Activated CD4-positive, alpha-beta T cell treated with anti-CD3 and anti-CD28 coated beads for 4 hours (primary cell): ENCODE measurements at regions not wholly inside any gene's neighbourhood (a gene's known extent, or its start where the extent isn't known, plus 50 kb on each side); places are given as distances from the start of the nearest gene placed in this dataset.

ENCODE experiments used
- DNase-seq, 2 donors: peaks; one replicate each; pipeline ENCODE4 v3.0.0-alpha.2; 2020

- DNase-seq = no peak
These were observed 292.5 kb downstream of the SLITRK1 start for GRCh38 chr13:83589814-83590213.

- DNase-seq = no peak
These were observed 305.1 kb downstream of the SLITRK1 start for GRCh38 chr13:83577183-83577582.

DNA sequence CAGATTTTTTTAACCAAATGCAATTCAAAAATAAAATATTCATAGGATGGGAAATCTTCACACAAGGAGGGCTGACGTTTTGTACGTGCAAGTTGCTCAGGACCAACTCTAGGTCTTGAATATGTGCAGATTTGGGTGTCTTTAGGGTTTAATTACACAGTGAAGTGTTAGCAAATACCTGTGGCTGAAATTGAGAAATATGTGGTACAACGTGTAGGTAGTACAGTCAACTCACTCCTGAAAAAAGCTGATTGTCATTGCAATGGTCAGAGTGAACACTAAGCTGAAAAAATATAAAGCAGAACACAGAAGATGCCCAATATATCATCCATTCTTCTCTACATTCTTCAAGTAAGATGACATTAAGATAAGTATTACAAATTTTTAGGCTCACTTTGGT, 314.3 kb downstream of the SLITRK1 start:
- no peak for DNase-seq

GRCh38 chr13:83563499-83563898, 318.8 kb downstream of the SLITRK1 start:
- DNase-seq = no peak

GRCh38 chr13:83557845-83558244, 324.4 kb downstream of the SLITRK1 start:
- DNase-seq = no peak

GRCh38 chr13:83549671-83550070, 332.6 kb downstream of the SLITRK1 start:
- DNase-seq = no peak

DNA sequence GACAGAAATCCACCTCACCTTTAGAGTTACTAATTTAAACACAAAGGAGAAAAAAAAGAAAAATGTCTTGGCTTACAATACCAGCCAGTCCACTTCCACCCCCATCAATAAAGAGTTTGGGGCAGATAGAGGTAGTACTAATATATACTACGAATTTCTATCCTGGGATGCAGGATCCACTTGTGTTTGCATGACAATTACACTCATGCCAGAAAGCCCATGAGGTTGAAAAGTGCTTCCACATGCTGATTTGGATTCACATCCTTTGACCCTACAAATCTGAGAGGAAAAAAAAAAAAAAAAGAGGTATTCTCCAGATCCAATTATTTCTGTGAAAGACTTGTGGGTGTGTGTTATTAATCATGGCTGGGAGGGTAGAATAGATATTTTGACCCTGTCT, 335.2 kb downstream of the SLITRK1 start:
- DNase-seq = no peak

DNA sequence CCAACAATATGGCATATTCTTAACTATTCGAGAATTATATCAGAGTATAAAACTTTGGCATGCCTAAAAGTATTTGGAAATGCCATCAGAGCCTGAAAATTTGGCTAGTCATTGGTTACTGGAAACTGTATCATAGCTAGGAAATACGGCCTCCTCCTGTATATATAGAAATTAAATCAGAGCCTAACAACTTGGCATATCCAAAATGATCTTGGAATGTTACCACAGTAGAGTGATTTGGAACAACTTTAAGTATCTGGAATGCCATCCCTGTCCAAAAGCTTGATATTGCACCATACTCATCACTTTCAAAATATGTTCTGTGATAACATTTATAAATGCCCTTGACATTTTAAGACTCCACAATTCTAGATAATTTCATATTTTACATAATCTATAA, 335.8 kb downstream of the SLITRK1 start:
- DNase-seq = no peak

DNA sequence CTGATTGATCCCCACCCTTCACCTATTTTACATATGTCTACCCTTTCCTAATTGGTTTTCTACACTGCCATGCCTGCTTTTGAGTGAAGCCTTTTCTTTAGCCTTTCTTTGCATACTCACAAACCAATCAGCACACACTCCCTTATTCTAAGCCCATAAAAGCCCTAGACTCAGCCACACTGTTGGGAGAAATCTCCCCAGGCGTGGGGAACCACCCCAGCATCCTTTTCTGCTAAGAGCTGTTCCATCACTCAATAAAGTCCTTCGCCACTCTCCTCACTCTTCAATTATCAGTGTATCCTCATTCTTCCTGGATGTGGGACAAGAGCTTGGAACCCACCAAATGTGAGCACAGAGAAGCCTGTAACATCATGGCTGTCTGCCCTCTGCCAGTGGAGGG, 343.6 kb downstream of the SLITRK1 start:
- DNase-seq = no peak

- no peak for DNase-seq
These were observed 345.3 kb downstream of the SLITRK1 start for GRCh38 chr13:83536941-83537340.

- no peak for DNase-seq
These were observed 346.1 kb downstream of the SLITRK1 start for GRCh38 chr13:83536153-83536552.

- DNase-seq = no peak
These were observed 349.5 kb downstream of the SLITRK1 start for GRCh38 chr13:83532809-83533208.

- DNase-seq = no peak
These were observed 351.3 kb downstream of the SLITRK1 start for GRCh38 chr13:83531022-83531421.

DNA sequence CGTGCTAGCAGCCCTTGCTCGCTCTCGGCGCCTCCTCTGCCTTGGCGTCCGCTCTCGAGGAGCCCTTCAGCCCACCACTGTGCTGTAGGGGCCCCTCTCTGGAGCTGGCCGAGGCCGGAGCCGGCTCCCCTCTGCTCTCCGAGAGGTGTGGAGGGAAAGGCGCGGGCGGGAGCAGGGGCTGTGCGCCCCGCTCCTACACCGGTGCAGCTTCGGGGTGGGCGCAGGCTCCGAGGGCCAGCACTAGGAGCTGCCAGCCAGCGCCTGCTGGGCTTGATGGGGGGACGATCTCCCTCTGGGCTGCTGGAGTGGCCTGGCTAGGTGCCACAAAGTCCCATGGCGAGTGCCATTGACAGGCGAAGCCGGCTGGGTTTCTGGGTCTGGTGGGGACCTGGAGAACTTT, 365.5 kb downstream of the SLITRK1 start:
- no peak for DNase-seq

DNA sequence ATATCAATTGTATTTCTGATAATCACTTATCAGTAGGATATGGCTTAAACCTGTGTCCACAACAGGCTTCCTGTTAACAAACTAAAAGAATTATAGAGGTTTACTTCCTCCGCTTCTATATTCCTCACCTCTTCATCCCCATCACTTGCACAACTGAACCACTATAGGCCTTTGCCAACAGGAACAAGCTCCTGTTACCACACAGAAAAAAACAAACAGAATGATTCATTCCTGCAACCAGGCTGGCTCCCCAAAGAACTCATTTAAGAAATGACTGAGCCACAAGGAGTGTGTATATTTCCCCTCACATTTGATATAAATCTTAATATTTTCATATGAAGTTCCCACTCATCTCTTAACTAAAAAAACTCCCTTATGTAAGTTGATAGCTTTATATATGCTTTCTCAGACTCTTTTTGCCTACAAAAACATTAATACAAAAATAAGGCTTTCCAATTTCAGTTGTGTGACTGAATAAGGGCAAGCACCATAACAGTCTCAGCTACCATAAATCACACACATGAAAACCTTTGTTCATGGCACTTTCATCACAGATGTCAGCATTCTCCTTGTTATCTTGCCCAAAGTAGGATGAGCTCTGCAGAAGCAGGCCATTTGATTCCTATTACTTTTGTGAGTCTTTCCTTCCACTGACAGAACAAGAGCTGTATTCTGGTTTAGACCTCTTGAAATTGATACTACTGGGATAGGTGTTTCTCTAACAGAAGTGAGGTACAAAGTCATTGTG, 366.8 kb downstream of the SLITRK1 start:
- no peak for DNase-seq

DNA sequence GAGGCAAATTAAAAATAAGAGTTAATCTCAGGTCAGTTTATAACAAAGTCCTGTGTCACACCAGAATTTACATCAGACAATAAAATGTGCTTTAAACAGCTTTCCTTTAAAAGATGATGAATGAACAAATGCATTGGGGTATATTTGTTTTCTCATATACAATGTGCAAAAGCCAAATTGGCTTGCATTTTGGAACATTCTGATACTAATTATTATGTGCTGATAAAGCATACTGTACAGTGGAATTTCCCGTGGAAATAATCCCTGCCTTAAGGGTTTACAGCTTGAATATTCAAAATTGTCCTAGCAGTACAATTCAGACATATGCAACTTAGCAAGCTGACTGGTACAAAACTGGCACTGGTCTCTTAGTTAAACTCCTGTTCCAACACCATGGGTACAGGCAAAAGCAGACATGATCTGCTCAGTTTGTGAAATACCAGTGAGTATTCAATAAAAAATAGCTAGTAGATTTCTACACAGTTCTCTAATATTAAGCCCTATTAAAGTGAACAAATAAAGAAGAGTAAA, 373.4 kb downstream of the SLITRK1 start:
- DNase-seq = no peak

DNA sequence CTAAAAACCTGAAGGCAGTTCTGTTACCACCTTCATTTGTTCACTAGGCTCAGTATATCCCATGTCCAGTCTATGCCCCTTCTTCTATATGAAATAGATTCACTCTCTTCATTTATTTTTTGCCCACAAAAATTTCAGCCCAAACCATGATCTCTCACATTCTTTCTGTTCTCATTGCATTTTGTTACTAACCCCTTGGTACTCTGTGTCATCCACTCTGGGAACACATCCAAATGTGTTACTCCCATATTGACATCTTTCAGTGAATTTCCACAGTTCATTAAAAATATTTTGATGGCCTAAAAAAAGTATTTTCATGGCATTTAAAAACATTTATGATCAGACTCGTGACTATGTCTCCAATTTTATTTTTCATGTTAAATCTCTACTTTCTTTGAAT, 378.9 kb downstream of the SLITRK1 start:
- no peak for DNase-seq

DNA sequence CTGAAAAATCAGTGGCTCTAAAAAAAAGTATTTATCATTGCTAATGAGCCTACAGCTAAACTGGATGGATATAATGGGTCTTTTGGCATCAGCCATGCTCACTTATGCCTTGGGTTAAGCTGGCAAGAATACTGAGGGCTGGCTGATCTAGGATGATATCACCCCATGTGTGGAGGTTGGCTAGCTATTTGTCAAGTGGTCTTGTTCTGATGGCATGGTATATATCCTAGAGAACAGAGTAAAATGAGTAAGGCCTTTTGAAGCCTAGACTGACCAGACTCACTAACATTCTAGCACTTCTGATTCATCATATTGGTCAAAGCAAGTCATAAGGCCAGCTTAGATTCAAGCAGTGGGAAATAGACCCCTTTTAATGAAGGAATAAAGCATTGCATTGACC, 383.0 kb downstream of the SLITRK1 start:
- no peak for DNase-seq

DNA sequence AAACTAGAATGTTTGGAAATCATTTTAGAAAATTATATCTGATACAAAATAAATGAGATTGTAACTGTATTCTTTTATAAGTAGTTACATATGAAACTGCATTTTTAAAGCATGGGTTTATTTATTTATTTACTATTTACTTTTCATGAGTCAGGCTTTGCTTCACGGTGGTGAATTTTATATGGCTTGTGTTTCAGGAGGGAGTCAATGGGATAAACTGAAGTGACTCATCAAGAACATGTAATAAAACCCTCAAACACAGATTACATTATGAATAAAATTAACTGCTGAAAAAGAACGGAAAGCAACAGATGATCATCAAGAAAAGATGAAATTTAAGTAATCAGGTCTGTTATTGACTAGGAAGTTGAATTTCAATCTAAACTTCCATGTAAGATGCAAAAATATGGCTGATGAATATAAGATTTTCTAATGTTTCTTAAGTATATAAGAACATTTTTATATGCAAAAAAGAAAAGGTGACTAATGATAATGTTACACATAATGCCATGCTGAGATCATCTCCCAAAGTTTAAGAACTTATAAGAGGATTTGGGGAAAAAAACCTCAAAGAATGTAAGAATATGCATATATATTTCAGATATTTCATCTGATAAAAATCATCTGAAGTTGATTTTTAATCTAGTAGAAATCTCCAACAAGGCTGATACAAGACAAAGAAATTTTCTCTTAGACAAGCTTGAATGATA, 383.6 kb downstream of the SLITRK1 start:
- DNase-seq = no peak

- no peak for DNase-seq
These were observed 384.2 kb downstream of the SLITRK1 start for GRCh38 chr13:83498045-83498444.

- DNase-seq = no peak
These were observed 385.8 kb downstream of the SLITRK1 start for GRCh38 chr13:83496501-83496900.

- DNase-seq = no peak
These were observed 397.2 kb downstream of the SLITRK1 start for GRCh38 chr13:83485101-83485500.

GRCh38 chr13:83471011-83471410, 411.3 kb downstream of the SLITRK1 start:
- no peak for DNase-seq

GRCh38 chr13:83470133-83470797, 412.0 kb downstream of the SLITRK1 start:
- no peak for DNase-seq
